RWPE2 (cell line): ENCODE measurements at regions not wholly inside any gene's neighbourhood (a gene's known extent, or its start where the extent isn't known, plus 50 kb on each side); places are given as distances from the start of the nearest gene placed in this dataset.

ENCODE experiments used
- ATAC-seq: fragments of 200-7000 bp; cut with Tn5 transposase; 3 replicates; pipeline ENCODE4 v1.9.1; 2021; ENCODE audit warnings: low read depth
- DNase-seq: peaks from one replicate; pipeline ENCODE4 v3.0.0-alpha.2; 2020; ENCODE audit warnings: low spot score
- H3K27ac ChIP-seq: fragments of 450-650 bp; 2 replicates; pipeline ENCODE4 v1.5.1; 2017; ENCODE audit warnings: mild to moderate bottlenecking; ENCODE audit not compliant: poor library complexity, severe bottlenecking
- H3K27me3 ChIP-seq: fragments of 250-450 bp; sonication (Bioruptor Pico); 2 replicates; pipeline ENCODE4 v1.5.1; 2021; ENCODE audit warnings: mild to moderate bottlenecking, moderate library complexity; ENCODE audit not compliant: insufficient read depth, poor library complexity, severe bottlenecking
- H3K36me3 ChIP-seq: fragments of 250-450 bp; sonication (Bioruptor Pico); 2 replicates; pipeline ENCODE4 v1.5.1; 2020; ENCODE audit warnings: low read depth, mild to moderate bottlenecking, moderate library complexity
- H3K4me1 ChIP-seq: fragments of 250-450 bp; sonication (Bioruptor Pico); 2 replicates; pipeline ENCODE4 v1.5.1; 2021; ENCODE audit warnings: mild to moderate bottlenecking, moderate library complexity; ENCODE audit not compliant: insufficient read depth, poor library complexity, severe bottlenecking
- H3K4me3 ChIP-seq: fragments of 250-450 bp; sonication (Bioruptor Pico); 2 replicates; pipeline ENCODE4 v1.5.1; 2021; ENCODE audit warnings: mild to moderate bottlenecking, moderate library complexity; ENCODE audit not compliant: severe bottlenecking
- H3K9me3 ChIP-seq: fragments of 250-450 bp; sonication (Bioruptor Pico); 2 replicates; pipeline ENCODE4 v1.5.1; 2021; ENCODE audit warnings: mild to moderate bottlenecking, moderate library complexity; ENCODE audit not compliant: severe bottlenecking
- CTCF ChIP-seq: fragments of 450-650 bp; IDR thresholded peaks from one replicate; pipeline ENCODE4 v1.5.1; 2017; ENCODE audit warnings: mild to moderate bottlenecking, moderate library complexity; ENCODE audit not compliant: poor library complexity, severe bottlenecking

DNA sequence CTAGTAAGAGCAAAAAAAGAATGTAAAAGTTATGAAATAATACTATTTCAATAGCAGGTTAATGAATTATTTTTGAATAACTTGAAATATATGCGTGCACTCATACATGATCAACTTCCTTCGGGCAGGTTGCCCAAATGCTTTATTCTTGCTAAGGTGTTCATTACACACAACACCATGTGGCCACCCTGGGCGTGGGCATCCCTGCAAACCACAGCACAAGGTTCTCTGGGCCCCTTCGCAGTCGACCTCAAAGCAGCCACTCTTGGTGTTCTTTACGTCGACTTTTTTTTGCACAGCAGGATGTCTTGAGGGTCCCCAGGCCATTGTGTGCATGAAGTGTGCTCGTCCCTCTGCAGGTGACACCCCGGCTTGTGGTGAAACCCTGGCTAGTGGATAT lies 300.7 kb upstream of the PITRM1 start:
- H3K4me3 ChIP-seq: no peak overlapping the region
- no peaks in the 10 kb centered on the region for H3K27me3 ChIP-seq
- H3K36me3 ChIP-seq: no peaks in the 10 kb centered on the region
- peak overlapping the region; percentile 34 for H3K27ac ChIP-seq
- peaks cover 29% of the 10 kb centered on the region for H3K4me1 ChIP-seq
- no peak for DNase-seq
- H3K9me3 ChIP-seq: no peaks in the 10 kb centered on the region
- ATAC-seq: no peak
- TF ChIP-seq CTCF: no peak

GRCh38 chr10:3472287-3473051 lies 299.9 kb upstream of the PITRM1 start:
- Histone ChIP-seq H3K4me3 (no peak overlapping the region), H3K27me3 (no peaks in the 10 kb centered on the region), H3K36me3 (no peaks in the 10 kb centered on the region), H3K27ac (peak overlapping the region; percentile 34), H3K4me1 (peaks cover 29% of the 10 kb centered on the region), H3K9me3 (no peaks in the 10 kb centered on the region)
- DNase-seq: no peak
- TF ChIP-seq CTCF: no peak
- ATAC-seq: peak; percentile 30; the same call in 2 of the 3 replicates

- no peak for DNase-seq
- H3K4me1 ChIP-seq: peaks cover 33% of the 10 kb centered on the region
- no peak overlapping the region for H3K27ac ChIP-seq
- TF ChIP-seq CTCF: no peak
- H3K4me3 ChIP-seq: no peak overlapping the region
- H3K9me3 ChIP-seq: no peaks in the 10 kb centered on the region
- no peaks in the 10 kb centered on the region for H3K27me3 ChIP-seq
- no peaks in the 10 kb centered on the region for H3K36me3 ChIP-seq
- ATAC-seq: no peak
These were observed 299.3 kb upstream of the PITRM1 start for GRCh38 chr10:3471927-3472286.

DNA sequence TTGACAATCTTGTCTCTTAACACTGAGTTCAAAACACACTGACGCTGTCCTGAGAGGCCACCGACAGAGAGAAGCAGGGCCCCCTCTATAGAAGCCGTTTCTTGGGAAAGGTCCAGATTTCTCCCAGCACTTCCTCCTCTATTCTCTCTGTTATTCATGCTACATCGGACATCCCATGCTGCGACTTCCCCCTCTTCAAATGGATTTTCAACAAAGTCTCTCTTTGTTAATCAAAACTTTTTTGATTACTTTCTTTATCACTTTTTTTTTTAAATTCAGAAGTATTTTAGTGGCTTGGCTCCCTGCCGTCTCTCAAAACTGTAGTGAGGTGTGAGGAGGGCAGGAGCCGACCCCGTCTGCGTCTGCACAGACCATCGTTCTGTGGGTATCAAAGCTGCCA lies 298.9 kb upstream of the PITRM1 start:
- Histone ChIP-seq H3K27ac (no peak overlapping the region), H3K9me3 (no peaks in the 10 kb centered on the region), H3K27me3 (no peaks in the 10 kb centered on the region), H3K4me3 (no peak overlapping the region), H3K4me1 (peaks cover 35% of the 10 kb centered on the region), H3K36me3 (no peaks in the 10 kb centered on the region)
- no peak for TF ChIP-seq CTCF
- ATAC-seq (no peak), DNase-seq (no peak)

GRCh38 chr10:3470191-3470590 lies 297.6 kb upstream of the PITRM1 start:
- Histone ChIP-seq H3K36me3 (no peaks in the 10 kb centered on the region), H3K4me1 (peaks cover 41% of the 10 kb centered on the region), H3K4me3 (no peak overlapping the region), H3K9me3 (no peaks in the 10 kb centered on the region), H3K27me3 (no peaks in the 10 kb centered on the region), H3K27ac (peak overlapping the region; percentile 95)
- DNase-seq (no peak), ATAC-seq (no peak)
- TF ChIP-seq CTCF: no peak
